Fibroblast of the conjunctiva (primary cell): ENCODE measurements at regions not wholly inside any gene's neighbourhood (a gene's known extent, or its start where the extent isn't known, plus 50 kb on each side); places are given as distances from the start of the nearest gene placed in this dataset.
"Not testable (repeated sequence)": the region's sequence is repeated elsewhere in the genome, so short reads cannot be mapped to it uniquely, and the experiment has no call there.

Experiments used
- DNase-seq: peaks from one replicate; pipeline ENCODE4 v3.0.0-alpha.2; 2010; ENCODE audit warnings: low read depth

DNA sequence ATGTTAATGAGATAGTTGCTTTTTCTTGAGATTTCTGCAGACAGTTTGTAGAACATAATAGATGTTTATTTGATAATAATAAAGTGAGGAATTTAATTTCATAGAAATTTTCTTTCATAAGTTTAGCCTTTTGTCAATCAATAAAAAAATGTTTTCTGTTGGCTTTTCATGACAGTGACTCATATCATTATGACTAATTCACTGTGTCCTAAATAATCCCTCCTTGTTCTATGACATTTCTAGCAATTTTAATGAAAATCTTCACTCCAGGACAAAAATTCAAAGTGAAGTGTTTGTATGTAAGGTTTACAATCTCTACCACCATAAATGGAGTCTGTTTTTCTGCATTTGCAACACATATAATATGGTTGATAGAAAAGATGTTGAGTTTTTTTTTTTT, 109.9 kb downstream of the UTRN start:
- DNase-seq = no peak

DNA sequence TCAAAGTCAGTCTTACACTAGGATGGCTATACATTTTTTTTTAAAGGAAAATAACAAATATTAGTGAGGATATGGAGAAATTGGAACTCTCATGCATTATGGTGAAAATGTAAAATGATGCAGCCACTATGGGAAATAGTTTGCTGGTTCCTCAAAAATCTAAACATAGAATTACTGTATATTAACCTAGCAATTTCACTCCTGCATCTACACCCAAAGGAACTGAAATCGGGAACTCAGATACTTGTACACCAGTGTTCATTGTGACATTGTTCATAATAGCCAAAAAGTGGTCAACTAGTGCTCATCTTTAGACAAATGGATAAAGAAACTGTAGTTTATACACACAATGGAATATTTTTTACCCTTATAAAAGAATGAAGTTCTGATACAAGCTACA, 110.7 kb downstream of the UTRN start:
- no peak for DNase-seq

DNA sequence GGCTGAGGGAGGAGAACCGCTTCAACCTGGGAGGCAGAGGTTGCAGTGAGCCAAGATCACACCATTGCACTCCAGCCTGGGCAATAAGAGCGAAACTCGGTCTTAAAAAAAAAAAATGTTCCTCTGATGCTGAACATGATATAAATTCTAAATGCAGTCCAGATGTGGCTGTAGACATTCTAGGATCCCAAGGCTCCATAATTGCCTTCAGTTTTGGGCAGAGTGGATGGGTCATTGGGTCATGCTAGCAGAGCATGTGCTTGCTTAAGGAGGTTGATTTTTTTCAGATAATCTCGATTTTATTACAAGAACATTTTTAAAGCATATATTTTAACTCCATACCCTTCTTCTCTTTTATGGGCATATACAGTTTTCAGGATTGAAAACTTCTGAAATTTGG, 112.0 kb downstream of the UTRN start:
- DNase-seq = no peak

DNA sequence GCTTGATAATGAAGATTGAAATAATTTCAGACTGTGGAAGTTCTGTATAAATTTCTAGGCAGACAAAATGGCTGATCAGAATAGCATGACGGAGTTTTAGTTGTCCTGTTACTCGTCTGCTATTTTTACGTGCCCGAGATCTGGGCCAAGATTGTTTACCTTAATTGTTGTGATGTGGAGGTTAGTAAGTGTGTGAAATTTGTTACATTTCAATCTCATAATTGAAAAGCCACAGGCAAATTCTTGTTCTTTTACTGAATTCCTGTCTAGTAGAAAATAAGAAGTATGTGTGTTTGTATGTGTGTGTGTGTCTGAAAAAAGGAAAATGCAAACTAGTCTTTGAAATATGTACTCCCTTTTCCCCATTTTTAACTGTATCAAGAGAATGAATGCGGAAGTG, 115.2 kb downstream of the UTRN start:
- no peak for DNase-seq

DNA sequence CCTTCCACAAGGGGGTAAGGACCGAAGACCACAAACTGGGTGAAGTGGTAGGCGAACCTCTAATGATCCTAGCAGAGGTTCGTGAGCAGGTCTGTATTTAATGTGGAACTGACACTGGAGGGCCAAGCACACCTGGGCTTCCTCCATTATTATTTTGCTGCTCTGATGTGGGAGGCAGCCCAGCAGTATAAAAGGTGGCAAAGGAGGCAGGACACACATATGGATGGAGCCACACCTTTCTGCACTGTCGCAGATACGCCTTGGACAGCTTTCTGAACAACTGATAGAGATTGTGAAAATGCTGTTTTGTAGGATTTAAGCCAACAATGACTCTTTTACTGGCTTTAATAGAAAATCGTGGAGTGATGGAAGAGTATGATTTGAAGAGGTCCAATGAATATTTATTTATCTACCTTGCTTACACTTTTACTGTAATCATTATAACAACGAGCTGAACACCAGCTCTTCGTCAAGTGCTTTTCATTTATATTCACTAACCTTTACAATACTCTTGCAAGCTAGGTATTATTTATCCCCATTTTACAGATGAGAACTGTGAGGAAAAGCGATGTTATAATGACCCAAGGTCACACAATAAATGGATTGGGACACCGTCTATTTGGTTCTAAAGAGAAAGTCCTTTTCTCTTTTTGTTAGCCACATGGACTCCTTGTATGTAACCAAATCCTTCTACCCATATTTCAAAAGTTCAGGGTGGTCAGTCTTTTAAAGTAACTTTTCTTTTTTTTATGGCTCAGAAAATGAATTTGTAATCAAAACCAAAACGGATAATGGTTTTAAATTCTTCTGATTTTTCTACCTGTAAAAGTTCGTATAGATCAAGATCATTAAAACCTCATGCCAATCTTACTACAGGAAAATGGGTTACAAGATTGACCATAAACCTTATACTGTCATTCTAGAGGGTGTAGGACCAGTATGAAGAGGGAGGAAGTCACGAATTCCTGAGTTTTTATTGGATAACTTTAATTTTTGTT, 116.9 kb downstream of the UTRN start:
- no peak for DNase-seq

DNA sequence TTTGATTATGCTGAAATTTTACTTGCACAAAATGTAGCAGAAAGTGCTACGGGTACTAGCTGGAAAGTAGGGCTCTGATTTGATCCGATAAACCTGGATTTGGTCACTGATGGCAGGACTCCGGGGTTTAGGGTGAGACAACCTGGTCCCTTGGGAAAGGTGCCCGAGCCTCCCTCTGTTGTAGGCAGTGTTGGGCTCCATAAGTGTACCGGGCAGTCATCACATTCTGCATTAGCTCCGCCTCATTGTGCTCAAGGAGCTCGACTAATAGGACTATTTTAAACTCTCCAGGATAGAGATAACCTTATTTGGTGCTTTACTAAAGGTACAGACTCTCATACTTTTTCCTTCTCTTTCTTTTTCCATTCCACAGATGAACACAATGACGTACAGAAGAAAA, 117.6 kb downstream of the UTRN start:
- no peak for DNase-seq

DNA sequence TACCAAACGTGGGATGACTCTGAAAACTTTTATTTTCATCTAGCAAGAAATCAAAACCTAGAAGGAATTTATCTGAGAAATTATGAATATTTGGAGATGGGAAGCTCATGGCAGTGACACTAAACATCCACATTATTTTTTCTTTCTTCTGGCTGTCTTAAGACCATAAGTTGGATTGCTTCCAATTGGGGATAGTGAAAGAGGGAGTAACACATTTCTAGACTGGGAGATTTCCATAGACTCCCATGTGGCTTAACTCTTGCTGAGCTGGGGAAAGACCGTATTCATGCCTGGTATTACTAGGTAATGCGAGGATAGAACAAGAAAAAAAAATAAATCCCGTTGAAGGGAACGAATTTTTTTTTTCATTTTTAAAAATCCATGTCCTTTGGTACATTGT, 120.0 kb downstream of the UTRN start:
- peak; percentile 53 for DNase-seq

DNA sequence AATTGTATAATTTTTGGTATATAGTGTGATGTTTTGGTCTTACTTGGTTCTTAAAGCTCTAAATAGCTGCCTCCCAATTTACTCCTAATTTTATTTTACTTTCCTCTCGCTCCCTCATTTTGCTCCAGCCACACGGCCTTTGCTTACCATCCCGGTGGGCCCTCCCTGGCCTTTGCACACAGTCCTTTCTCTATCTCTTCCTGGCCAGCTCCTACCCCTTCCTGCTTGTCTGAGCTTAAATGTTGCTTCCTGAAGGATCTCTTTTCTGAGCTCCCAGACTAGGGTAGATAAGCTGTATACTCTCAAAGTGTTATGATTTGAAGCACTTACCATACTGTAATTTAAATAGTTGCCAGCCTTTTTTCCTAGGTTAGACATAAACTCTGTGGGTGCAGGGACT, 121.7 kb downstream of the UTRN start:
- no peak for DNase-seq

DNA sequence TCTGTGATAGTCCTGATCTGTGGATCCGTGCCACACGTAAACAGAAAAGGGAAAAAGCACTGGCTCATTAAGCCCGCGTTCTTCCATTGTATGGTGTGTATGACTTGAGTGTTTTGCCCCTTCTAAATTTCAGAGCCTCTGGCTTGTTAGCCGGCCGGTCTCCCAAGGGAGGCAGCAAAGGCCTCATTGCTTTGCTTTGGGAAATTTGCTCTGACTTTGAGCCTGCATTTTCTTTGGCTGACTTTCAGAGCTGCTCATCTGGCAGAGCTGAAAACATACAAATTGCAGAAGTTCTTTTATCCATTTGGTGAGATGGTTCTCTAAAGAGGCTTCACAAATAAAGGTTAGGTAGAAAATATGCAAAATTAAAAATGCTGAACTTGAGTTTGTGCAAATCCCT, 123.0 kb downstream of the UTRN start:
- DNase-seq = peak; percentile 65

DNA sequence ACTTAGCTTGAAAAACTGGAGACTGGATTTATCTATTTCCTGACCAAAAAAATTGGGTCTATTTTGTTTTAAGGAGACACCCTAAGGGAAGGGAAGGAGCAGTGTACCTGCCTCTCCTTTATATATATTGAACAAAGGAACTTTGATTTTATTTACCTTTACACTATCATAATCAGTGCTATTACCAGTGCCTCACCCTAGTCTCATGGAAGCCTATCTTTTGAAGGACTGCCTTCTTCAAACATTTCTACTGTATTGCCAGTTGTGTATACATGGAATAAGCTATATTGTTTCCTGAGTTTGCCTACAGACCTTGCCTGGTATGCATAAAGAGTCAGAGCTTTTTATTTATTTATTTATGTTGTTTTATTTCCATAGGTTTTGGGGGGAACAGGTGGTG, 124.9 kb downstream of the UTRN start:
- no peak for DNase-seq

DNA sequence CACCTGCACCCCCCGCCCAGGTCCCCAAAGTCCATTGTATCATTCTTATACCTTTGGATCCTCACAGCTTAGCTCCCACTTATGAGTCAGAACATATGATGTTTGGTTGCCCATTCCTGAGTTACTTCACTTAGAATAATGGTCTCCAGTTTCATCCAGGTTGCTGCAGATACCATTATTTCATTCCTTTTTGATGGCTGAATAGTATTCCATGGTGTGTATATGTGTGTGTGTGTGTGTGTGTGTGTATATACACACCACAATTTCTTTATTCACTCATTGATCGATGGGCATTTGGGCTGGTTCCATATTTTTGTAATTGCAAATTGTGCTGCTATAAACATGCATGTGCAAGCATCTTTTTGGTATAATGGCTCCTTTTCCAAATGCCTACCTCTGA, 125.4 kb downstream of the UTRN start:
- not testable (repeated sequence) for DNase-seq

DNA sequence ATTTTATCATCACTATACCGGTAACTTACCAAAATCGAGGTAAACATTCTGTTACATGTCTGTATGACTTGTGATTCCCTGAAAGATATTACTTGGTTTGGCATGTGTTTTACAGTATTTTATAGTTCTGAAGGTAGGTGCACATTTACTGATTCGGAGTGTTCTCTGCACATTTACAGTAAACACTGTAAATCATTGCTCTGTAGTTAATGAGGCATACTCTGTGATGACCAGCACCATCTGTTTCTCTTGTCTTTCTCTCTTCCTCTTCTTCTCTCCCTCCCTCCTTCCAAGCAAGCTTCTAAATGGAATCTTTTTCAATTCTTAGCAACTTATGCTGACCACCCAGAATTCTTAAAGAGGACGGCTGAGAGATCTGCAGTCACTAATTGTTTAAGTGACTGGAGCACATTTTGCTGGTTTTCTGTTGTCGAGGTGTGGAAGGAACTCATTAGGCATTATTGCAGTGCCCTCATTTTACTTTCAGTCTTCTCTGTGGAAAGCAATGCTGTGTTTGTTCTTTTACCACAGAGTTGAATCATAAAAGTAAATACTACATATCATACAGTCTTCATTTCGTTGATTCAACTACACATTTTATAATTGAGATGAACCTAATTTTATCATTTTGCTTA, 126.5 kb downstream of the UTRN start:
- no peak for DNase-seq

DNA sequence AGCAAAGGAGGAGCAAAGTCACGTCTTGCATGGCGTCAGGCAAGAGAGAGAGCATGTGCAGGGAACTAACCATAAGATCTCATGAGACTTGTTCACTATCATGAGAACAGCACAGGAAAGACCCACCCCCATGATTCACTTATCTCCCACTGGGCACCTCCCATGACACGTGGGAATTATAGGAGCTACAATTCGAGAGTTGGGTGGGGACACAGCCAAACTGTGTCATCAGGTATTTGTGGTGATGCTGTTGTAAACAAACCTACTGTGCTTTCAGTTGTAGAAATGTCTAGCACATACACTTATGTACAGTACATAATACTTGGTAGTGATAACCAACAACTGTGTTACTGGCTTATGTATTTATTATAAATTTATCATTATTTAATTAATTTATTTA, 128.3 kb downstream of the UTRN start:
- no peak for DNase-seq

DNA sequence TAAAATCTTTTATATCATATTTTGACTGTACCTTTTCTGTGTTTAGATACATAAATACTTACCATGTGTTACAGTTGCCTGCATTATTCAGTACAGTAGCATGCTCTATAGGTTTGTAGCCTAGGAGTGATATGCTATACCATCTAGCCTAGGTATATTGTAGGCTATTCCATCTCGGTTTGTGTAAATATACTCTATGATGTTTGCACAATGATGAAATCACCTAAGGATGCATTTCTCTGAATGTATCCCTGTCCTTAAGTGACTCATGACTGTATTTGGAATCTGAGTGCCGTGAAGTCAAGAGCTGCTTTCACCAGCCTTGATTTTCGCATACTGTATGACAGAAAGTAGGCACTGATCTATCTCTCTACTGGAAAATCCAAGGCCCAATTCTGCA, 129.9 kb downstream of the UTRN start:
- DNase-seq = peak; percentile 47

DNA sequence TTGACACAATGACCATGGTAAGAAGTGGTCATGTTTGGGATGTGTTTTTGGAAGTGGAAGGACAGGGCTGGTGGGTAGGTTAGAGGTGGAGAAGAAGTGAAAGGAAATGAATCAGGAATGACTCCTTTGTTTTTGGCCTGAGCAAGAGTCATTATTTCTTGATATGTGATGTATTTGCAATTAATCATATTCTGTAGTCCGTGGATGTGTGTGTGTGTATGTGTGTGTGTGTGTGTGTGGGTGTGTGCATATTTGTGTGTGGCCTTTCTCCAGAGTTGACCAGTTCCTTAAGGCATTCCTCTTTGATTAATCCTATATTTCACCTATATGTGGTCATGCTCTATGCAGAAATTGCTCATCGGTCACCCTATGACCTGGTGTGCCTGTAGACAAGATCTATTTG, 130.7 kb downstream of the UTRN start:
- DNase-seq = peak; percentile 32

DNA sequence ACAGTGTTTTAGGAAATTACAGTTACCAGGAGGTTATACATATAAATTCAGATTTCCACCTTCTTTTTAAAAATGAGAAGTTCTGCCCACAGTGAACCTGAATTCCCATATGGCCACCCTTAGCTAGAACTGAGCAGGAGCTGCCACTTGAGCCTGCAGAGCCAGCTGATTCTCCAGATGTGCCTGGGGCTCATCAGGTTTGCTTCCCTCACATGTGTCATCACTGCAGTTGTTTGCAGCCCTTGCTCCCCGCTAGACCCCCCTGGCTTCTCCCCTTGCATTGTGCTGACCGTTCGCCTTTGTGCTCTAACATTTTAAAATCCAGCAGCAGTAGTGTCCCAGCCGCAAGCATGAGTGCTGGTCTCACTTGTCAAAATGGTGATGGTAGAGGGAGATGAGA, 131.1 kb downstream of the UTRN start:
- no peak for DNase-seq

DNA sequence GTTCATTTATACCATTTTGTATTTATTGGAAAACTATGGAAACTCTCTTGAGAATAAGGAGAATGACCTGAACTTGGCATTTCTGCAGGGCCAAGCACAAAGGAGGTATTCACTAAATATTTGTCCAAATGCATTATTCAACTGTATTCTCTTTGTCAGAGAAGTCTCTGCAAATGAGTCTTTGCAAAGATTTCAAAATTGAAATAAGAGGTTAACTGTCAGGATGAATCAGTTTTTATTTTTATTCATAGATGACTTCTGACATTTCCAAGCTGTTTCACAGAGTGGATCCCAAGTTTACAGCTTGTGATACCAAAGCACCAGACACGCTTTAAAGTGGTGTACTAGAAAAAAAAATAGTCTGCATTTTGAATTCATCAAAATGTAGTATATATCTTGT, 131.6 kb downstream of the UTRN start:
- no peak for DNase-seq

DNA sequence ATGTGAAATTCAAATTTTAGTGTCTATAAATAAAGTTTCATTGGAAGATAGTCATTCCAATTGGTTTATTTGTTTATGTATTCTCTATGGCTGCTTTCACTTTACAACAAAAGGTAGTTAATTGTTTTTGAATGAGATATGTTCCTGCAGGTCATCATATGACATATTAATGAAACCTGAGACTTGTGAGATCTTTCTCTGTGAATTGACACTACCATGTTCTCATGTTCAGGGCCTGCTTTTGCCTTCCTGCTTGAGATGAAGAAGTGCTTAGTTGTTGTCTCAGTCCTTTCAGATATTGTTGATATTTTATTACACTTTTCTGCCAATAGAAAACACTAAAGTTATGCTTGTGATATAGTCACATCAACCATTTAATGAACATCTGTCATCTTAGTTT, 132.5 kb downstream of the UTRN start:
- DNase-seq = no peak

DNA sequence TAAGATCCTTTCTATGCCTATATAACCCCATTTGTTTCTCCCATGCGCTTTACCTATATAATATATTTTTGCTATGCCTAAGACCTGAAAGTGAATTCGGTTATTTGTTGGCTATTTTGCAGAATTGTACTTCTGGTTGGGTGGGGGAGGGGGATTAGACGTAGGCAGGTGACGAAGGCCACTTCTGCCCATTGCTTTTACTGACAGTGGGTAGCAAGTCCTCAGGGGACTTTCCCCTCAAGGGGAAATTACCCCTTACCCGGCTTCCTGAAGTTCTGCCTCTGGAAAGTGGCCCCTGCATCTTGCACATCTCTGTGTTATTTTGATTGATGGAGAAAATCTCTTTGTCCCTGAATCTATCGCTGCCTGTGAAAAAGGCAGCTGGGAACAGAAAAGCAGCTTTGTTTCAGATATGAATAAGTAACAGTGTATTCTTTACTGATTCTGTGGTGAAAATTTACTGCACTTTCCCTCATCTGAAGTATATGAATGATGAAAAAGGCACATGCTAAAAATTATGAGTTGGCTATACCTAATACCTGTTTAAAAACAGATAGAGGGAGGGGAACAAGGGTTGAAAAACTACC, 133.9 kb downstream of the UTRN start:
- no peak for DNase-seq

DNA sequence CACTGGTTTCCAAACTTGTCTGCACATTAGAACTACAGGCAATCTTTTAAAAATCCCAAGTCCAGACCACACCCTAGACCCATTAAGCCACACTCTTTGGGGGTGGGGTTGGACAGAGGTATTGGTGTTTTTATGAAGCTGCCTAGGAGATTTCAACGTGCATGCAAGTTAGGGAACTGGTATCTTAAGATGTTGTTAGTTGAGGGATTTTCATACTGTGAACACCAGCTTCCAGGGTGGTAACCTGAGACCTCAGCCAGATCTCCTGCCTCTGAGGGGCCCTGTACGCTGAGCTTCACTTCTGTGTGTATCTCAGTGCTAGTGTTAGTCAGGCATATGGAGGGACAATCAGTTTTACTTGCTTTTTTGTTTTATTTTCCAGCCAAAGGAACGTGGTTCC, 138.0 kb downstream of the UTRN start:
- DNase-seq = no peak

DNA sequence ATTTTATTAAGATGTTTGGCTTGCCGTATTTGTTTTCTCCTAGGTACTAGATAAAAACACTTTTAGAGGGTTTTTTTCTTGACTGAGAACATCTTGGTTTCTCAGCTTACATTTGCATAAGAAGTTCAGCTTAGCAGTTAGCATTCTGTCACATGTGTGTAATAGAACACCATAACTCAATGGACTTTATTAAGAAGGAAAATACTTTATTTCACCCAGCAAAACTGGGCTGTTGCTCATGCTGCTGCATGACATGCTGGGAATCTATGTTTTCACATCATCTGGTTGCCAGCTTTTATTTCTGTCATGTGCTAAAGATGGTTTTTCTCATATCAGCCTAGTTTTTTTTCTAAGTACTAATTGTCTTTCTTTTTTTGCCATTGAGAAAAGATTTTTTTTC, 144.6 kb downstream of the UTRN start:
- DNase-seq = no peak

DNA sequence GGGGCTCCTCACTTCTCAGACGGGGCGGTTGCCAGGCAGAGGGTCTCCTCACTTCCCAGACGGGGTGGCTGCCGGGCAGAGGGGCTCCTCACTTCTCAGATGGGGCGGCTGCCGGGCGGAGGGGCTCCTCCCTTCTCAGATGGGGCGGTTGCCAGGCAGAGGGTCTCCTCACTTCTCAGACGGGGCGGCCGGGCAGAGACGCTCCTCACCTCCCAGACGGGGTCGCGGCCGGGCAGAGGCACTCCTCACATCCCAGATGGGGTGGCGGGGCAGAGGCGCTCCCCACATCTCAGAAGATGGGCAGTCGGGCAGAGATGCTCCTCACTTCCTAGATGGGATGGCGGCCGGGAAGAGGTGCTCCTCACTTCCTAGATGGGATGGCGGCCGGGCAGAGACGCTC, 148.3 kb downstream of the UTRN start:
- not testable (repeated sequence) for DNase-seq

DNA sequence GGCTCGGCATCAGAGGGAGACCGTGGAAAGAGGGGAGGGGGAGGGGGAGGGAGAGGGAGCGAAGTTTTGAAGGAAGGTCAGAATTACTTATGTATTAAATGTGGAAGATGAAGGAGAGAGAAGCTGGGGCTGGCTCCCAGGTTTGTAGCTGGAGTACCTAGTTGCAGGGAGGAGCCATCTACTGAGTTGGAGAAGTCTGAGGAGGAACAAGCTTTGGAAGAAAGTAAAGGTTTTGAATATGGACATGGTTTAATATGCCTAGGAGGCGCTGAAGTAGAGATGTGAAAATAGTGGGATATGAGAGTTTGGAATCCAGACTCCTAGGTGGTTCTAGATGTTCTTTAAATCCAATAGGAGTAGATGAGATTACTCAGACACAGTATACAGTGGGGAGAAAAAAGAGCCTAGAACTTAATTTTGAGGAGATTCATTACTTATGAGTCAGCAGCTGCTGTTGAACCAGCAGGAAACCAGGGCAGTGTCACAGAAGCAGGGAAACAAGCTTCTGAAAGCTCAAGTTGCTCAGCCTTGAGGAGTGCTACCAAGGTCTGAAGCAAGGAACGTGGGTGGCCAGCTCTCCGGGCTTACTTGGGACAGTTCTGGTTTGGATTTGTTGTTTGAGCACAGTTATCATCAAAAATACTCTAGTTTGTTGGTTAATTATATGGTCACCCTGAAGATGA, 149.3 kb downstream of the UTRN start:
- DNase-seq = peak; percentile 30
